Keratinocyte (primary cell): ENCODE measurements at regions not wholly inside any gene's neighbourhood (a gene's known extent, or its start where the extent isn't known, plus 50 kb on each side); places are given as distances from the start of the nearest gene placed in this dataset.

Experiments used
- DNase-seq: peaks from one replicate; pipeline ENCODE4 v3.0.0-alpha.2; 2011; ENCODE audit warnings: low read depth, missing footprints, low spot score
- FAIRE-seq: peaks from 2 replicates; lab custom pipeline; 2011; peaks lifted over from hg19 to GRCh38; lab: Jason Lieb, UNC
- H2AFZ ChIP-seq: 2 replicates; pipeline ENCODE4 v1.6.0; 2012; ENCODE audit warnings: low read length, control low read depth, inconsistent platforms; ENCODE audit not compliant: control insufficient read depth
- H3K27ac ChIP-seq: 2 replicates; pipeline ENCODE4 v1.5.1; 2011; ENCODE audit warnings: low read length; ENCODE audit not compliant: control insufficient read depth, insufficient read depth
- H3K27me3 ChIP-seq: 3 replicates; pipeline ENCODE4 v1.6.0; 2011; ENCODE audit warnings: low read length; ENCODE audit not compliant: control insufficient read depth, insufficient read depth; ENCODE audit errors: extremely low read depth
- H3K36me3 ChIP-seq, 2 experiments: 2 replicates in 1 of 2; 3 replicates in 1 of 2; pipeline ENCODE4 v1.5.1; 2011; ENCODE audit warnings: low read length in 2 of 2, mild to moderate bottlenecking in 1 of 2; ENCODE audit not compliant: control insufficient read depth in 2 of 2, insufficient read depth in 2 of 2; ENCODE audit errors: extremely low read depth in 1 of 2
- H3K4me1 ChIP-seq: 3 replicates; pipeline ENCODE4 v1.5.1; 2011; ENCODE audit warnings: low read length; ENCODE audit not compliant: control insufficient read depth, insufficient read depth; ENCODE audit errors: extremely low read depth
- H3K4me2 ChIP-seq: 3 replicates; pipeline ENCODE4 v1.6.0; 2011; ENCODE audit warnings: low read depth, low read length; ENCODE audit not compliant: control insufficient read depth, insufficient read depth; ENCODE audit errors: extremely low read depth
- H3K4me3 ChIP-seq, 3 experiments: fragments of 200-600 bp in 1 of 3; sonication (generic) in 1 of 3; 2 replicates in 2 of 3; 3 replicates in 1 of 3; pipeline ENCODE4 v1.5.1; 2011 to 2016; ENCODE audit warnings: low read length in 3 of 3, mild to moderate bottlenecking in 3 of 3, control low read depth in 2 of 3, inconsistent platforms in 1 of 3, low read depth in 1 of 3, mixed read lengths in 1 of 3, mixed run types in 1 of 3, moderate library complexity in 1 of 3; ENCODE audit not compliant: control insufficient read depth in 2 of 3, insufficient read depth in 2 of 3; ENCODE audit errors: extremely low read depth in 1 of 3
- H3K79me2 ChIP-seq: 2 replicates; pipeline ENCODE4 v1.6.0; 2012; ENCODE audit warnings: low read length; ENCODE audit not compliant: control insufficient read depth, insufficient read depth
- H3K9ac ChIP-seq: 3 replicates; pipeline ENCODE4 v1.6.0; 2011; ENCODE audit warnings: low read length; ENCODE audit not compliant: control insufficient read depth, insufficient read depth; ENCODE audit errors: extremely low read depth
- H3K9me1 ChIP-seq: 3 replicates; pipeline ENCODE4 v1.6.0; 2011; ENCODE audit warnings: low read length; ENCODE audit not compliant: control insufficient read depth, insufficient read depth; ENCODE audit errors: extremely low read depth
- H3K9me3 ChIP-seq: 2 replicates; pipeline ENCODE4 v1.5.1; 2012; ENCODE audit warnings: low read depth, low read length; ENCODE audit not compliant: control insufficient read depth
- H4K20me1 ChIP-seq: 3 replicates; pipeline ENCODE4 v1.6.0; 2011; ENCODE audit warnings: low read length; ENCODE audit not compliant: control insufficient read depth, insufficient read depth; ENCODE audit errors: extremely low read depth
- CTCF ChIP-seq, 3 experiments: IDR thresholded peaks in 1 of 3; conservative IDR thresholded peaks in 1 of 3; optimal IDR thresholded peaks in 1 of 3; 2 replicates in 2 of 3; 3 replicates in 1 of 3; pipeline versions ENCODE3 to v1.5.1; 2011; ENCODE audit warnings: low read length in 3 of 3, mild to moderate bottlenecking in 3 of 3, moderate library complexity in 2 of 3, control low read depth in 1 of 3, inconsistent platforms in 1 of 3; ENCODE audit not compliant: insufficient read depth in 2 of 3; ENCODE audit errors: extremely low read depth in 1 of 3
- EZH2 ChIP-seq: IDR thresholded peaks from one replicate; pipeline ENCODE4 v1.6.1; 2012; ENCODE audit warnings: inconsistent platforms, mild to moderate bottlenecking, low read length, moderate library complexity
- dilution Hi-C: fragments of 300-500 bp; cut with MboI; formaldehyde crosslinking; loops from one replicate; pipeline ENCODE4 v1.7.0; 2020; ENCODE audit warnings: low sequenced_read_pairs; ENCODE audit not compliant: extremely low pct_ligation_motif_present

- DNase-seq (no peak), FAIRE-seq (no peak)
- Histone ChIP-seq H3K4me3 (no peak overlapping the region), H2AFZ (no peak overlapping the region), H3K36me3 (no peaks in the 10 kb centered on the region), H3K9me3 (no peaks in the 10 kb centered on the region), H3K9ac (no peak overlapping the region), H3K9me1 (no peaks in the 10 kb centered on the region), H3K4me1 (no peaks in the 10 kb centered on the region), H3K79me2 (no peaks in the 10 kb centered on the region), H3K27me3 (no peaks in the 10 kb centered on the region), H4K20me1 (no peaks in the 10 kb centered on the region), H3K4me2 (no peak overlapping the region), H3K27ac (no peak overlapping the region)
- dilution Hi-C loops = no loop called here
- TF ChIP-seq CTCF (optimal IDR thresholded peaks at IDR 0.05 in 1 of 3, IDR thresholded peaks at IDR 0.05 in 1 of 3, conservative IDR thresholded peaks at IDR 0.05 in 1 of 3; ENCODE audit: extremely low read depth in 1 of 3, insufficient read depth in 2 of 3, low read length in 3 of 3) (no peak), EZH2 (no peak)
These were observed 184.6 kb upstream of the MEX3C start for GRCh38 chr18:51382081-51382480.

- DNase-seq (no peak), FAIRE-seq (no peak)
- H4K20me1 ChIP-seq = no peaks in the 10 kb centered on the region
- H3K4me1 ChIP-seq = no peaks in the 10 kb centered on the region
- no peak overlapping the region for H3K27ac ChIP-seq
- no peaks in the 10 kb centered on the region for H3K36me3 ChIP-seq
- H3K27me3 ChIP-seq = no peaks in the 10 kb centered on the region
- H3K4me2 ChIP-seq = no peak overlapping the region
- TF ChIP-seq EZH2 (no peak), CTCF (optimal IDR thresholded peaks at IDR 0.05 in 1 of 3, IDR thresholded peaks at IDR 0.05 in 1 of 3, conservative IDR thresholded peaks at IDR 0.05 in 1 of 3; ENCODE audit: extremely low read depth in 1 of 3, insufficient read depth in 2 of 3, low read length in 3 of 3) (no peak)
- no peaks in the 10 kb centered on the region for H3K9me1 ChIP-seq
- H3K9ac ChIP-seq = no peak overlapping the region
- no peak overlapping the region for H3K4me3 ChIP-seq
- dilution Hi-C loops = no loop called here
- H3K9me3 ChIP-seq = no peaks in the 10 kb centered on the region
- no peaks in the 10 kb centered on the region for H3K79me2 ChIP-seq
- no peak overlapping the region for H2AFZ ChIP-seq
These were observed 185.6 kb upstream of the MEX3C start for GRCh38 chr18:51383116-51383515.
